HepG2 (cell line): ENCODE measurements at regions not wholly inside any gene's neighbourhood (a gene's known extent, or its start where the extent isn't known, plus 50 kb on each side); places are given as distances from the start of the nearest gene placed in this dataset.

Experiments used
- ATAC-seq: fragments of 200-7000 bp; cut with Tn5 transposase; 3 replicates; pipeline ENCODE4 v1.9.1; 2020; ENCODE audit warnings: mild to moderate bottlenecking, moderate library complexity
- BruUV-seq: library from RNA; stranded (reverse); fragments of 400-500 nt; replicated peaks from 2 replicates; lab custom pipeline; 2021; lab: Mats Ljungman, UMichigan
- CTCF ChIA-PET: fragments of 300-600 bp; formaldehyde crosslinking; extraction: SDS; loops from one replicate; lab custom pipeline; 2021; ENCODE audit warnings: low total read pairs, inconsistent platforms, low intra/inter-chr PET ratio; lab: Yijun Ruan, JAX
- POLR2A ChIA-PET: fragments of 350-600 bp; sonication (Branson Sonifier 250); formaldehyde crosslinking; loops from one replicate; lab custom pipeline; 2020; ENCODE audit warnings: antibody characterized with exemption, inconsistent platforms; lab: Yijun Ruan, JAX
- DNase-seq: peaks from one replicate; pipeline ENCODE4 v3.0.0-alpha.2; 2015; ENCODE audit warnings: low spot score
- FAIRE-seq: peaks from 3 replicates; lab custom pipeline; 2011; peaks lifted over from hg19 to GRCh38; lab: Jason Lieb, UNC
- H2AFZ ChIP-seq: one replicate; pipeline ENCODE4 v1.6.1; 2011; ENCODE audit warnings: low read length, inconsistent platforms
- H3K27ac ChIP-seq: fragments of 300-600 bp; 3 replicates; pipeline ENCODE4 v1.8.0; 2011; ENCODE audit warnings: mixed run types, mild to moderate bottlenecking, mixed read lengths, low read length, inconsistent platforms; ENCODE audit not compliant: insufficient read depth; ENCODE audit errors: extremely low read length
- H3K27me3 ChIP-seq, 2 experiments: fragments of 200-600 bp in 1 of 2; 2 replicates in 1 of 2; 3 replicates in 1 of 2; pipeline versions ENCODE4 v1.6.0 to v1.8.0; 2011; ENCODE audit warnings: low read length in 2 of 2, mild to moderate bottlenecking in 2 of 2, moderate library complexity in 2 of 2, inconsistent platforms in 1 of 2; ENCODE audit not compliant: insufficient read depth in 2 of 2, control insufficient read depth in 1 of 2
- H3K36me3 ChIP-seq, 2 experiments: fragments of 200-600 bp in 1 of 2; replicated peaks in 1 of 2; 2 replicates in 1 of 2; 3 replicates in 1 of 2; pipeline versions ENCODE4 v1.5.1 to v1.8.0; 2011; ENCODE audit warnings: low read length in 2 of 2, inconsistent platforms in 1 of 2; ENCODE audit not compliant: insufficient read depth in 2 of 2, control insufficient read depth in 1 of 2
- H3K4me1 ChIP-seq: 2 replicates; pipeline ENCODE4 v1.5.1; 2012; ENCODE audit warnings: low read length, inconsistent platforms; ENCODE audit not compliant: insufficient read depth
- H3K4me2 ChIP-seq: 2 replicates; pipeline ENCODE4 v1.6.0; 2011; ENCODE audit warnings: low read depth, low read length, inconsistent platforms
- H3K4me3 ChIP-seq, 3 experiments: fragments of 200-600 bp in 1 of 3; sonication (generic), shearing (Covaris generic) in 1 of 3; replicated peaks in 1 of 3; 2 replicates each; pipeline ENCODE4 v1.5.1; 2011 to 2016; ENCODE audit warnings: low read length in 3 of 3, inconsistent platforms in 2 of 3, low read depth in 2 of 3, mild to moderate bottlenecking in 2 of 3, control low read depth in 1 of 3, mixed read lengths in 1 of 3; ENCODE audit not compliant: insufficient read depth in 1 of 3
- H3K79me2 ChIP-seq: one replicate; pipeline ENCODE4 v1.6.1; 2011; ENCODE audit warnings: low read length, inconsistent platforms; ENCODE audit not compliant: insufficient read depth
- H3K9ac ChIP-seq: 2 replicates; pipeline ENCODE4 v1.6.0; 2011; ENCODE audit warnings: mild to moderate bottlenecking, low read depth, low read length, inconsistent platforms; ENCODE audit not compliant: insufficient read depth
- H3K9me3 ChIP-seq: 2 replicates; pipeline ENCODE4 v1.5.1; 2012; ENCODE audit warnings: mild to moderate bottlenecking, low read length
- H4K20me1 ChIP-seq: 2 replicates; pipeline ENCODE4 v1.6.0; 2011; ENCODE audit warnings: inconsistent platforms, mild to moderate bottlenecking, low read length, moderate library complexity; ENCODE audit not compliant: insufficient read depth
- FOSL2 ChIP-seq: sonication (generic); formaldehyde crosslinking; IDR thresholded peaks from 2 replicates; pipeline ENCODE4 v1.4.0; 2020; ENCODE audit warnings: missing genetic modification reagents
- FOXA1 ChIP-seq, 2 experiments: fragments of 450-650 bp in 1 of 2; sonication (generic) in 1 of 2; formaldehyde crosslinking in 1 of 2; IDR thresholded peaks; 2 replicates each; pipeline versions ENCODE4 v1.4.0 to v1.6.1; 2016 to 2020; ENCODE audit warnings: missing genetic modification reagents in 1 of 2
- HDAC6 ChIP-seq: fragments of 200-600 bp; sonication (generic); IDR thresholded peaks from 2 replicates; pipeline ENCODE4 v1.7.0; 2017; ENCODE audit warnings: mild to moderate bottlenecking, antibody characterized with exemption, low read length, low read depth
- MBD4 ChIP-seq: IDR thresholded peaks from 2 replicates; pipeline ENCODE4 v1.6.1; 2012; ENCODE audit warnings: low read length, inconsistent platforms, borderline replicate concordance
- MEF2D ChIP-seq: sonication (generic); formaldehyde crosslinking; IDR thresholded peaks from 2 replicates; pipeline ENCODE4 v1.5.1; 2020; ENCODE audit warnings: mild to moderate bottlenecking, missing genetic modification reagents
- NFE2L2 ChIP-seq: fragments of 150-350 bp; IDR thresholded peaks from 2 replicates; pipeline ENCODE4 v1.6.1; 2014; ENCODE audit warnings: low read length
- RBFOX2 ChIP-seq: fragments of 200-400 bp; formaldehyde crosslinking; IDR thresholded peaks from 2 replicates; pipeline ENCODE4 v1.6.1; 2017; ENCODE audit warnings: low read depth, mild to moderate bottlenecking, low read length
- SETDB1 ChIP-seq: sonication (generic); formaldehyde crosslinking; IDR thresholded peaks from 2 replicates; pipeline ENCODE4 v1.5.1; 2020; ENCODE audit warnings: missing genetic modification reagents, mild to moderate bottlenecking, borderline replicate concordance
- TEAD2 ChIP-seq: sonication (generic); formaldehyde crosslinking; IDR thresholded peaks from 2 replicates; pipeline ENCODE4 v1.9.0; 2021; ENCODE audit warnings: missing genetic modification reagents
- ZNF292 ChIP-seq: sonication (generic); formaldehyde crosslinking; IDR thresholded peaks from 2 replicates; pipeline ENCODE4 v1.8.1; 2022; ENCODE audit warnings: mild to moderate bottlenecking, low read depth, missing genetic modification reagents, borderline replicate concordance
- WGBS: methylation state at CpG from one replicate; pipeline ENCODE4 v1.1.6; 2017; ENCODE audit warnings: low lambda C conversion rate; 5-methylcytosine and 5-hydroxymethylcytosine counted together
- in situ Hi-C: cut with HindIII; loops from 2 replicates; pipeline ENCODE4 v1.10.0; 2017; ENCODE audit warnings: low pct_unique_long_range_greater_than_20kb; ENCODE audit not compliant: extremely low pct_ligation_motif_present
- intact Hi-C: fragments of 100-400 bp; cut with micrococcal nuclease; formaldehyde crosslinking; loops from one replicate; pipeline ENCODE4 v1.10.0; 2022; ENCODE audit not compliant: unreplicated experiment
- TF ChIP-seq, protein P1 (sequence below): sonication (generic); formaldehyde crosslinking; IDR thresholded peaks from 2 replicates; pipeline ENCODE4 v1.4.0; 2020; ENCODE audit warnings: missing genetic modification reagents
- TF ChIP-seq, protein P2 (sequence below): sonication (generic); formaldehyde crosslinking; IDR thresholded peaks from 2 replicates; pipeline ENCODE4 v1.8.1; 2022; ENCODE audit warnings: low read depth, mild to moderate bottlenecking, missing genetic modification reagents

DNA sequence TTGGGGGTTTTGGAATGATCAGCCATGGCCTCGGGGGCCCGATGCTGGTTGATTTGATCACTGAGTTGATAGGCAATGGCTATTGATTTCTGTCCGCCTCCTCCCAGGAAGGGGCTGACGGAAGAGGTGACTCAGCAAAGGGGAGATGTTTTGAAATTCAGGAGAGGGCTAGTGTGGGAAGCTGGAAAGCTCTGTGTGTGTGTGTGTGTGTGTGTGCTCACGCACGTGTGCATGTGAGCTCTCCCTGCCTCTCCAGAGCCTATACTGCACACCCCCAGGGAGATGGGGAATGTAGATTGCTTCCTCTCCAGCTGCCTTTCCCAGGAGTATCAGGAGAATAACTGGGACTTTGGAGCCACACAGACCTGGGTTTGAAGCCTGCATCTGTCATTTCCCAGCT lies 184.9 kb upstream of the MYL2 start:
- Histone ChIP-seq H3K27ac (no peak overlapping the region), H3K9me3 (no peaks in the 10 kb centered on the region), H3K36me3 (no peaks in the 10 kb centered on the region), H3K4me1 (peaks cover 5% of the 10 kb centered on the region), H2AFZ (no peak overlapping the region), H3K27me3 (peaks cover 1 to 16% of the 10 kb centered on the region in 2 experiments; a peak in 3 of 5 replicates), H3K9ac (no peak overlapping the region), H4K20me1 (no peaks in the 10 kb centered on the region), H3K4me3 (no peak overlapping the region), H3K4me2 (no peak overlapping the region), H3K79me2 (no peaks in the 10 kb centered on the region)
- DNase-seq: no peak
- TF ChIP-seq NFE2L2 (peak; percentile 10; the same call in 1 of the 2 replicates), ZNF292 (CRISPR knock-in tag) (no peak), TEAD2 (CRISPR knock-in tag) (no peak), HDAC6 (no peak), FOSL2 (peak; percentile 32; the same call in 1 of the 2 replicates), MBD4 (no peak), MEF2D (CRISPR knock-in tag) (no peak), RBFOX2 (no peak), FOXA1 (IDR thresholded peaks at IDR 0.05) (no peak), FOXA1 (CRISPR knock-in tag; IDR thresholded peaks at IDR 0.05) (no peak), SETDB1 (CRISPR knock-in tag) (no peak)
- TF ChIP-seq, protein P1, sequence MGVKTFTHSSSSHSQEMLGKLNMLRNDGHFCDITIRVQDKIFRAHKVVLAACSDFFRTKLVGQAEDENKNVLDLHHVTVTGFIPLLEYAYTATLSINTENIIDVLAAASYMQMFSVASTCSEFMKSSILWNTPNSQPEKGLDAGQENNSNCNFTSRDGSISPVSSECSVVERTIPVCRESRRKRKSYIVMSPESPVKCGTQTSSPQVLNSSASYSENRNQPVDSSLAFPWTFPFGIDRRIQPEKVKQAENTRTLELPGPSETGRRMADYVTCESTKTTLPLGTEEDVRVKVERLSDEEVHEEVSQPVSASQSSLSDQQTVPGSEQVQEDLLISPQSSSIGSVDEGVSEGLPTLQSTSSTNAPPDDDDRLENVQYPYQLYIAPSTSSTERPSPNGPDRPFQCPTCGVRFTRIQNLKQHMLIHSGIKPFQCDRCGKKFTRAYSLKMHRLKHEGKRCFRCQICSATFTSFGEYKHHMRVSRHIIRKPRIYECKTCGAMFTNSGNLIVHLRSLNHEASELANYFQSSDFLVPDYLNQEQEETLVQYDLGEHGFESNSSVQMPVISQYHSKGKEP (CRISPR knock-in tag): no peak
- TF ChIP-seq, protein P2, sequence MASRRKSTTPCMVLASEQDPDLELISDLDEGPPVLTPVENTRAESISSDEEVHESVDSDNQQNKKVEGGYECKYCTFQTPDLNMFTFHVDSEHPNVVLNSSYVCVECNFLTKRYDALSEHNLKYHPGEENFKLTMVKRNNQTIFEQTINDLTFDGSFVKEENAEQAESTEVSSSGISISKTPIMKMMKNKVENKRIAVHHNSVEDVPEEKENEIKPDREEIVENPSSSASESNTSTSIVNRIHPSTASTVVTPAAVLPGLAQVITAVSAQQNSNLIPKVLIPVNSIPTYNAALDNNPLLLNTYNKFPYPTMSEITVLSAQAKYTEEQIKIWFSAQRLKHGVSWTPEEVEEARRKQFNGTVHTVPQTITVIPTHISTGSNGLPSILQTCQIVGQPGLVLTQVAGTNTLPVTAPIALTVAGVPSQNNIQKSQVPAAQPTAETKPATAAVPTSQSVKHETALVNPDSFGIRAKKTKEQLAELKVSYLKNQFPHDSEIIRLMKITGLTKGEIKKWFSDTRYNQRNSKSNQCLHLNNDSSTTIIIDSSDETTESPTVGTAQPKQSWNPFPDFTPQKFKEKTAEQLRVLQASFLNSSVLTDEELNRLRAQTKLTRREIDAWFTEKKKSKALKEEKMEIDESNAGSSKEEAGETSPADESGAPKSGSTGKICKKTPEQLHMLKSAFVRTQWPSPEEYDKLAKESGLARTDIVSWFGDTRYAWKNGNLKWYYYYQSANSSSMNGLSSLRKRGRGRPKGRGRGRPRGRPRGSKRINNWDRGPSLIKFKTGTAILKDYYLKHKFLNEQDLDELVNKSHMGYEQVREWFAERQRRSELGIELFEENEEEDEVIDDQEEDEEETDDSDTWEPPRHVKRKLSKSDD (CRISPR knock-in tag): no peak
- no TSS peak for BruUV-seq
- FAIRE-seq: no peak
- CTCF ChIA-PET: no interaction called here
- in situ Hi-C loops (no loop called here), intact Hi-C loops (no loop called here)
- ATAC-seq: no peak
- 19% methylated on average over 6 of the region's 6 CpGs for WGBS
- POLR2A ChIA-PET: no interaction called here
